Inferior parietal cortex (tissue), 1 donor: ENCODE measurements at regions not wholly inside any gene's neighbourhood (a gene's known extent, or its start where the extent isn't known, plus 50 kb on each side); places are given as distances from the start of the nearest gene placed in this dataset.
"Not testable (repeated sequence)": the region's sequence is repeated elsewhere in the genome, so short reads cannot be mapped to it uniquely, and the experiment has no call there.

Experiments
- DNase-seq: peaks from one replicate; pipeline ENCODE4 v3.0.0-alpha.2; 2016; ENCODE audit errors: extremely low spot score

- no peak for DNase-seq
Measured at GRCh38 chr4:124104628-124105027, 607.9 kb downstream of the ANKRD50 start.

GRCh38 chr4:124105212-124105611, 607.3 kb downstream of the ANKRD50 start:
- no peak for DNase-seq

GRCh38 chr4:124111411-124111810, 601.1 kb downstream of the ANKRD50 start:
- no peak for DNase-seq

GRCh38 chr4:124111922-124112321, 600.6 kb downstream of the ANKRD50 start:
- peak; percentile 40 for DNase-seq

GRCh38 chr4:124118061-124118460, 594.5 kb downstream of the ANKRD50 start:
- no peak for DNase-seq

- no peak for DNase-seq
Measured at GRCh38 chr4:124121461-124121971, 591.0 kb downstream of the ANKRD50 start.

- no peak for DNase-seq
Measured at GRCh38 chr4:124123181-124123580, 589.4 kb downstream of the ANKRD50 start.

GRCh38 chr4:124123721-124124120, 588.8 kb downstream of the ANKRD50 start:
- DNase-seq, result no peak

- not testable (repeated sequence) for DNase-seq
Measured at GRCh38 chr4:124131324-124131723, 581.2 kb downstream of the ANKRD50 start.

- no peak for DNase-seq
Measured at GRCh38 chr4:124132161-124132560, 580.4 kb downstream of the ANKRD50 start.

- no peak for DNase-seq
Measured at GRCh38 chr4:124133753-124134152, 578.8 kb downstream of the ANKRD50 start.

GRCh38 chr4:124135409-124135813, 577.1 kb downstream of the ANKRD50 start:
- DNase-seq, result no peak

- DNase-seq, result no peak
Measured at GRCh38 chr4:124139044-124139443, 573.5 kb downstream of the ANKRD50 start.

- DNase-seq, result no peak
Measured at GRCh38 chr4:124143632-124144031, 568.9 kb downstream of the ANKRD50 start.

- DNase-seq, result peak; percentile 5
Measured at GRCh38 chr4:124144238-124144654, 568.3 kb downstream of the ANKRD50 start.

- DNase-seq, result no peak
Measured at GRCh38 chr4:124146068-124146467, 566.5 kb downstream of the ANKRD50 start.

GRCh38 chr4:124151031-124151430, 561.5 kb downstream of the ANKRD50 start:
- no peak for DNase-seq

GRCh38 chr4:124152132-124152531, 560.4 kb downstream of the ANKRD50 start:
- DNase-seq, result no peak

GRCh38 chr4:124155239-124155638, 557.3 kb downstream of the ANKRD50 start:
- no peak for DNase-seq

- no peak for DNase-seq
Measured at GRCh38 chr4:124157396-124158083, 555.0 kb downstream of the ANKRD50 start.

- no peak for DNase-seq
Measured at GRCh38 chr4:124163401-124163800, 549.1 kb downstream of the ANKRD50 start.

GRCh38 chr4:124167602-124168001, 544.9 kb downstream of the ANKRD50 start:
- no peak for DNase-seq

GRCh38 chr4:124169524-124169923, 543.0 kb downstream of the ANKRD50 start:
- not testable (repeated sequence) for DNase-seq

GRCh38 chr4:124173912-124174311, 538.6 kb downstream of the ANKRD50 start:
- DNase-seq, result no peak
